Medulla oblongata (tissue), 1 donor: ENCODE measurements at regions not wholly inside any gene's neighbourhood (a gene's known extent, or its start where the extent isn't known, plus 50 kb on each side); places are given as distances from the start of the nearest gene placed in this dataset.

Experiments used
- DNase-seq: peaks from one replicate; pipeline ENCODE4 v3.0.0-alpha.2; 2015; ENCODE audit errors: extremely low spot score

GRCh38 chr7:56291-56913 is 136.0 kb upstream of the FAM20C start:
- DNase-seq = no peak

- no peak for DNase-seq
Observed at GRCh38 chr7:57071-57470, 135.3 kb upstream of the FAM20C start.

GRCh38 chr7:57482-58255 is 134.7 kb upstream of the FAM20C start:
- DNase-seq = no peak

- no peak for DNase-seq
Observed at GRCh38 chr7:58316-58715, 134.1 kb upstream of the FAM20C start.

- DNase-seq = no peak
Observed at GRCh38 chr7:59079-60016, 133.0 kb upstream of the FAM20C start.

- no peak for DNase-seq
Observed at GRCh38 chr7:60017-60675, 132.2 kb upstream of the FAM20C start.

- no peak for DNase-seq
Observed at GRCh38 chr7:60706-61105, 131.7 kb upstream of the FAM20C start.

- no peak for DNase-seq
Observed at GRCh38 chr7:61111-61510, 131.3 kb upstream of the FAM20C start.

GRCh38 chr7:61576-62360 is 130.6 kb upstream of the FAM20C start:
- DNase-seq = no peak

GRCh38 chr7:62361-63116 is 129.8 kb upstream of the FAM20C start:
- DNase-seq = no peak

GRCh38 chr7:63117-63480 is 129.3 kb upstream of the FAM20C start:
- no peak for DNase-seq

- DNase-seq = no peak
Observed at GRCh38 chr7:63521-64021, 128.8 kb upstream of the FAM20C start.

- DNase-seq = peak; percentile 87
Observed at GRCh38 chr7:64098-64915, 128.1 kb upstream of the FAM20C start.

GRCh38 chr7:64916-65341 is 127.4 kb upstream of the FAM20C start:
- peak; percentile 16 for DNase-seq

GRCh38 chr7:65554-65953 is 126.8 kb upstream of the FAM20C start:
- DNase-seq = no peak

GRCh38 chr7:66296-66695 is 126.1 kb upstream of the FAM20C start:
- no peak for DNase-seq

GRCh38 chr7:66741-67140 is 125.6 kb upstream of the FAM20C start:
- no peak for DNase-seq

- DNase-seq = no peak
Observed at GRCh38 chr7:67661-68395, 124.5 kb upstream of the FAM20C start.

GRCh38 chr7:68629-69028 is 123.7 kb upstream of the FAM20C start:
- no peak for DNase-seq
